Panc1 (cell line): ENCODE measurements at regions not wholly inside any gene's neighbourhood (a gene's known extent, or its start where the extent isn't known, plus 50 kb on each side); places are given as distances from the start of the nearest gene placed in this dataset.

Experiments used
- ATAC-seq: fragments of 200-7000 bp; cut with Tn5 transposase; 2 replicates; pipeline ENCODE4 v1.9.1; 2020; ENCODE audit warnings: mild to moderate bottlenecking, moderate library complexity
- BruUV-seq: library from RNA; stranded (reverse); fragments of 400-500 nt; replicated peaks from 2 replicates; lab custom pipeline; 2021; lab: Mats Ljungman, UMichigan
- CTCF ChIA-PET: fragments of 300-600 bp; sonication (Branson Sonifier 250); formaldehyde crosslinking; loops from one replicate; lab custom pipeline; 2022; ENCODE audit warnings: antibody characterized with exemption; lab: Charles Lee
- POLR2A ChIA-PET: fragments of 300-600 bp; sonication (Branson Sonifier 250); formaldehyde crosslinking; loops from one replicate; lab custom pipeline; 2022; ENCODE audit warnings: antibody characterized with exemption; lab: Charles Lee
- DNase-seq: peaks from one replicate; pipeline ENCODE4 v3.0.0-alpha.2; 2010; ENCODE audit warnings: low read depth, low spot score
- H3K27ac ChIP-seq: 2 replicates; pipeline ENCODE4 v1.5.1; 2011; ENCODE audit warnings: mild to moderate bottlenecking, low read length, inconsistent platforms
- H3K27me3 ChIP-seq: fragments of 200-500 bp; sonication (Bioruptor generic); 2 replicates; pipeline ENCODE4 v1.6.0; 2014; ENCODE audit warnings: low read length, inconsistent platforms; ENCODE audit not compliant: control insufficient read depth, insufficient read depth
- H3K36me3 ChIP-seq: fragments of 200-500 bp; sonication (Bioruptor generic); 2 replicates; pipeline ENCODE4 v1.5.1; 2014; ENCODE audit warnings: inconsistent platforms, mild to moderate bottlenecking, low read length, moderate library complexity; ENCODE audit not compliant: control insufficient read depth, insufficient read depth
- H3K4me1 ChIP-seq: 2 replicates; pipeline ENCODE4 v1.5.1; 2011; ENCODE audit warnings: inconsistent platforms, mild to moderate bottlenecking, low read length, moderate library complexity; ENCODE audit not compliant: control insufficient read depth, insufficient read depth
- H3K4me3 ChIP-seq, 2 experiments: 2 replicates each; pipeline ENCODE4 v1.5.1; 2011 to 2012; ENCODE audit warnings: low read depth in 2 of 2, low read length in 2 of 2, mild to moderate bottlenecking in 2 of 2, inconsistent platforms in 1 of 2, moderate library complexity in 1 of 2
- H3K9me3 ChIP-seq: fragments of 200-500 bp; sonication (Bioruptor generic); 2 replicates; pipeline ENCODE4 v1.5.1; 2014; ENCODE audit warnings: low read depth, mild to moderate bottlenecking, inconsistent platforms, low read length, moderate library complexity; ENCODE audit not compliant: control insufficient read depth, insufficient read depth
- CTCF ChIP-seq: fragments of 450-650 bp; IDR thresholded peaks from 2 replicates; pipeline ENCODE4 v1.5.1; 2017; ENCODE audit warnings: mild to moderate bottlenecking
- POLR2AphosphoS5 ChIP-seq: IDR thresholded peaks from 2 replicates; pipeline ENCODE4 v1.6.1; 2012; ENCODE audit warnings: mild to moderate bottlenecking, low read depth, low read length, moderate library complexity
- REST ChIP-seq, 2 experiments: IDR thresholded peaks; 2 replicates each; pipeline ENCODE4 v1.6.1; 2011 to 2012; ENCODE audit warnings: low read depth in 2 of 2, control low read depth in 1 of 2, low read length in 1 of 2, mild to moderate bottlenecking in 1 of 2, moderate library complexity in 1 of 2; ENCODE audit not compliant: insufficient read depth in 1 of 2
- SIN3A ChIP-seq: IDR thresholded peaks from 2 replicates; pipeline ENCODE4 v1.6.1; 2012; ENCODE audit warnings: low read depth, mild to moderate bottlenecking, low read length, moderate library complexity, borderline replicate concordance; ENCODE audit not compliant: insufficient read depth
- TCF7L2 ChIP-seq: IDR thresholded peaks from 2 replicates; pipeline ENCODE4 v1.6.1; 2011; ENCODE audit warnings: mild to moderate bottlenecking, low read depth, low read length, inconsistent platforms
- in situ Hi-C: cut with HindIII; loops from 2 replicates; pipeline ENCODE4 v1.10.0; 2016; ENCODE audit warnings: low sequenced_read_pairs, low pct_unique_long_range_greater_than_20kb
- intact Hi-C: fragments of 100-400 bp; cut with micrococcal nuclease; formaldehyde crosslinking; loops from one replicate; pipeline ENCODE4 v1.10.0; 2022; ENCODE audit not compliant: unreplicated experiment

- H3K9me3 ChIP-seq: no peaks in the 10 kb centered on the region
Observed at GRCh38 chr12:114473018-114473417, 67.1 kb upstream of the TBX5 start.

GRCh38 chr12:114457620-114458019 lies 51.7 kb upstream of the TBX5 start:
- H3K4me1 ChIP-seq: no peaks in the 10 kb centered on the region
- no TSS peak for BruUV-seq
- intact Hi-C loops: no loop called here
- ATAC-seq (no peak), DNase-seq (no peak)
- no peak overlapping the region for H3K4me3 ChIP-seq
- ChIA-PET CTCF (no interaction called here), POLR2A (no interaction called here)
- TF ChIP-seq REST (IDR thresholded peaks at IDR 0.05; ENCODE audit: insufficient read depth in 1 of 2, low read depth in 2 of 2, low read length in 1 of 2) (no peak), SIN3A (no peak), TCF7L2 (no peak), CTCF (no peak), POLR2AphosphoS5 (no peak)
- H3K27ac ChIP-seq: no peak overlapping the region
- in situ Hi-C loops: no loop called here
- H3K9me3 ChIP-seq: no peaks in the 10 kb centered on the region
- peaks cover 3% of the 10 kb centered on the region; the same call in 1 of the 2 replicates for H3K27me3 ChIP-seq
- no peaks in the 10 kb centered on the region for H3K36me3 ChIP-seq

More at GRCh38 chr12:114473018-114473417, 67.1 kb upstream of the TBX5 start:
- DNase-seq: no peak
- CTCF ChIA-PET: no interaction called here
- no peak overlapping the region for H3K4me3 ChIP-seq
- intact Hi-C loops: no loop called here
- ATAC-seq: no peak
- H3K27me3 ChIP-seq: peaks cover 19% of the 10 kb centered on the region
- no peak overlapping the region for H3K27ac ChIP-seq
- TF ChIP-seq SIN3A (no peak), POLR2AphosphoS5 (no peak), REST (IDR thresholded peaks at IDR 0.05; ENCODE audit: insufficient read depth in 1 of 2, low read depth in 2 of 2, low read length in 1 of 2) (no peak), CTCF (no peak), TCF7L2 (no peak)
- in situ Hi-C loops: no loop called here
- no peaks in the 10 kb centered on the region for H3K4me1 ChIP-seq
- POLR2A ChIA-PET: no interaction called here
- no TSS peak for BruUV-seq
- no peaks in the 10 kb centered on the region for H3K36me3 ChIP-seq
